ENCODE measurements at regions not wholly inside any gene's neighbourhood (a gene's known extent, or its start where the extent isn't known, plus 50 kb on each side); places are given as distances from the start of the nearest gene placed in this dataset.
"Not testable (repeated sequence)": the region's sequence is repeated elsewhere in the genome, so short reads cannot be mapped to it uniquely, and the experiment has no call there.

GRCh38 chr13:87331178-87331577, 340.0 kb upstream of the SLITRK5 start:
- 51 to 62% methylated on average over 3 of the region's 3 CpGs for WGBS, 2 donors (ENCODE audit: low coverage in 1 of 2)

GRCh38 chr13:87333599-87333998, 337.6 kb upstream of the SLITRK5 start:
- TF ChIP-seq POLR2A (IDR thresholded peaks at IDR 0.05) (no peak), CTCF (IDR thresholded peaks at IDR 0.05) (no peak)
- intact Hi-C loops (cut with DNase I; ENCODE audit: low total_unique reads) = no loop called here

More at GRCh38 chr13:87331178-87331577, 340.0 kb upstream of the SLITRK5 start:
- no peaks in the 10 kb centered on the region for H3K4me1 ChIP-seq
- DNase-seq = no peak
- H3K27ac ChIP-seq = no peak overlapping the region
- no peaks in the 10 kb centered on the region for H3K36me3 ChIP-seq
- intact Hi-C loops (cut with DNase I; ENCODE audit: low total_unique reads) (no loop called here), in situ Hi-C loops (cut with MboI; ENCODE audit: low pct_ligation_motif_present in 1 of 4, low pct_unique_long_range_greater_than_20kb in 1 of 4, low sequenced_read_pairs in 3 of 4) (no loop called here)
- no peaks in the 10 kb centered on the region for H3K9me3 ChIP-seq
- TF ChIP-seq POLR2AphosphoS5 (IDR thresholded peaks at IDR 0.05) = no peak
- no peak for TF ChIP-seq EP300 (IDR thresholded peaks at IDR 0.05; ENCODE audit: low read depth)
- TF ChIP-seq CTCF (IDR thresholded peaks at IDR 0.05) = no peak
- TF ChIP-seq POLR2A (IDR thresholded peaks at IDR 0.05) = no peak
- H3K4me3 ChIP-seq = no peak overlapping the region
- no peaks in the 10 kb centered on the region for H3K27me3 ChIP-seq

GRCh38 chr13:87334176-87334575, 337.0 kb upstream of the SLITRK5 start:
- no peak for TF ChIP-seq EP300 (IDR thresholded peaks at IDR 0.05; ENCODE audit: low read depth)
- no peak for TF ChIP-seq POLR2A (IDR thresholded peaks at IDR 0.05)
- in situ Hi-C loops (cut with MboI; ENCODE audit: low pct_ligation_motif_present in 1 of 4, low pct_unique_long_range_greater_than_20kb in 1 of 4, low sequenced_read_pairs in 3 of 4) (no loop called here), intact Hi-C loops (cut with DNase I; ENCODE audit: low total_unique reads) (no loop called here)
- H3K36me3 ChIP-seq = no peaks in the 10 kb centered on the region
- H3K4me1 ChIP-seq = no peaks in the 10 kb centered on the region
- no peak for DNase-seq
- H3K4me3 ChIP-seq = no peak overlapping the region
- 89% methylated on average over 8 of the region's 8 CpGs; no CpG with 5 or more reads in 1 of the 2 donors for WGBS, 2 donors (ENCODE audit: low coverage in 1 of 2)
- H3K27me3 ChIP-seq = no peaks in the 10 kb centered on the region
- H3K9me3 ChIP-seq = no peaks in the 10 kb centered on the region
- H3K27ac ChIP-seq = no peak overlapping the region

More at GRCh38 chr13:87333599-87333998, 337.6 kb upstream of the SLITRK5 start:
- in situ Hi-C loops (cut with MboI; ENCODE audit: low pct_ligation_motif_present in 1 of 4, low pct_unique_long_range_greater_than_20kb in 1 of 4, low sequenced_read_pairs in 3 of 4) = no loop called here
- Histone ChIP-seq H3K27me3 (no peaks in the 10 kb centered on the region), H3K27ac (no peak overlapping the region), H3K36me3 (no peaks in the 10 kb centered on the region), H3K4me1 (no peaks in the 10 kb centered on the region), H3K9me3 (no peaks in the 10 kb centered on the region), H3K4me3 (no peak overlapping the region)
- 81 to 82% methylated on average over 2 to 5 of the region's 5 CpGs for WGBS, 2 donors (ENCODE audit: low coverage in 1 of 2)
- no peak for DNase-seq

GRCh38 chr13:87336346-87336889, 334.8 kb upstream of the SLITRK5 start:
- intact Hi-C loops (cut with DNase I; ENCODE audit: low total_unique reads); H3K4me3 ChIP-seq; H3K36me3 ChIP-seq; H3K27me3 ChIP-seq; H3K4me1 ChIP-seq; DNase-seq; H3K27ac ChIP-seq; H3K9me3 ChIP-seq; in situ Hi-C loops (cut with MboI; ENCODE audit: low pct_ligation_motif_present in 1 of 4, low pct_unique_long_range_greater_than_20kb in 1 of 4, low sequenced_read_pairs in 3 of 4): not testable (repeated sequence)
- 79 to 81% methylated on average over 6 to 8 of the region's 8 CpGs for WGBS, 2 donors (ENCODE audit: low coverage in 1 of 2)

- Histone ChIP-seq H3K27me3 (no peaks in the 10 kb centered on the region), H3K4me3 (no peak overlapping the region), H3K36me3 (no peaks in the 10 kb centered on the region), H3K9me3 (no peaks in the 10 kb centered on the region), H3K4me1 (no peaks in the 10 kb centered on the region), H3K27ac (no peak overlapping the region)
- intact Hi-C loops (cut with DNase I; ENCODE audit: low total_unique reads) = no loop called here
- WGBS, 2 donors (ENCODE audit: low coverage in 1 of 2) = 60 to 68% methylated on average over 2 of the region's 2 CpGs
- no peak for DNase-seq
- in situ Hi-C loops (cut with MboI; ENCODE audit: low pct_ligation_motif_present in 1 of 4, low pct_unique_long_range_greater_than_20kb in 1 of 4, low sequenced_read_pairs in 3 of 4) = no loop called here
- no peak for TF ChIP-seq CTCF (IDR thresholded peaks at IDR 0.05)
- TF ChIP-seq EP300 (IDR thresholded peaks at IDR 0.05; ENCODE audit: low read depth) = no peak
- TF ChIP-seq POLR2AphosphoS5 (IDR thresholded peaks at IDR 0.05) = no peak
- no peak for TF ChIP-seq POLR2A (IDR thresholded peaks at IDR 0.05)
These were observed 327.0 kb upstream of the SLITRK5 start for GRCh38 chr13:87344176-87344575.

All from transverse colon (tissue), 4 donors.